ENCODE measurements at regions not wholly inside any gene's neighbourhood (a gene's known extent, or its start where the extent isn't known, plus 50 kb on each side); places are given as distances from the start of the nearest gene placed in this dataset.

- DNase-seq (ENCODE audit: low read depth in 2 of 2): no peak
Observed at GRCh38 chr14:101502761-101503392, 58.4 kb upstream of the DIO3 start.

- DNase-seq (ENCODE audit: low read depth in 2 of 2): no peak
Observed at GRCh38 chr14:101503431-101504095, 57.7 kb upstream of the DIO3 start.

GRCh38 chr14:101504096-101504948, 57.0 kb upstream of the DIO3 start:
- DNase-seq (ENCODE audit: low read depth in 2 of 2): no peak

GRCh38 chr14:101505236-101505970, 55.9 kb upstream of the DIO3 start:
- no peak for DNase-seq (ENCODE audit: low read depth in 2 of 2)

- DNase-seq (ENCODE audit: low read depth in 2 of 2): no peak
Observed at GRCh38 chr14:101506211-101506925, 54.9 kb upstream of the DIO3 start.

- no peak for DNase-seq (ENCODE audit: low read depth in 2 of 2)
Observed at GRCh38 chr14:101506926-101507835, 54.1 kb upstream of the DIO3 start.

- DNase-seq (ENCODE audit: low read depth in 2 of 2): no peak
Observed at GRCh38 chr14:101507836-101508150, 53.5 kb upstream of the DIO3 start.

- DNase-seq (ENCODE audit: low read depth in 2 of 2): no peak
Observed at GRCh38 chr14:101508196-101508947, 52.9 kb upstream of the DIO3 start.

- DNase-seq (ENCODE audit: low read depth in 2 of 2): no peak
Observed at GRCh38 chr14:101508948-101509729, 52.2 kb upstream of the DIO3 start.

- DNase-seq (ENCODE audit: low read depth in 2 of 2): no peak
Observed at GRCh38 chr14:101509730-101510371, 51.4 kb upstream of the DIO3 start.

- no peak for DNase-seq (ENCODE audit: low read depth in 2 of 2)
Observed at GRCh38 chr14:101511199-101511598, 50.1 kb upstream of the DIO3 start.
